ENCODE measurements at regions not wholly inside any gene's neighbourhood (a gene's known extent, or its start where the extent isn't known, plus 50 kb on each side); places are given as distances from the start of the nearest gene placed in this dataset.

- TF ChIP-seq HDGF (IDR thresholded peaks at IDR 0.05; ENCODE audit: borderline replicate concordance) (no peak), FOXK2 (IDR thresholded peaks at IDR 0.05) (no peak), ELF4 (IDR thresholded peaks at IDR 0.05) (no peak), CTBP1 (IDR thresholded peaks at IDR 0.05; ENCODE audit: borderline replicate concordance) (no peak), NFRKB (IDR thresholded peaks at IDR 0.05) (no peak)
- TF ChIP-seq, protein P1, sequence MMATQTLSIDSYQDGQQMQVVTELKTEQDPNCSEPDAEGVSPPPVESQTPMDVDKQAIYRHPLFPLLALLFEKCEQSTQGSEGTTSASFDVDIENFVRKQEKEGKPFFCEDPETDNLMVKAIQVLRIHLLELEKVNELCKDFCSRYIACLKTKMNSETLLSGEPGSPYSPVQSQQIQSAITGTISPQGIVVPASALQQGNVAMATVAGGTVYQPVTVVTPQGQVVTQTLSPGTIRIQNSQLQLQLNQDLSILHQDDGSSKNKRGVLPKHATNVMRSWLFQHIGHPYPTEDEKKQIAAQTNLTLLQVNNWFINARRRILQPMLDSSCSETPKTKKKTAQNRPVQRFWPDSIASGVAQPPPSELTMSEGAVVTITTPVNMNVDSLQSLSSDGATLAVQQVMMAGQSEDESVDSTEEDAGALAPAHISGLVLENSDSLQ (IDR thresholded peaks at IDR 0.05), result no peak
These were observed 113.3 kb upstream of the SSTR4 start for GRCh38 chr20:22921595-22922421.

Data from HEK293T (cell line).